Tibial nerve (tissue), 4 donors: ENCODE measurements at regions not wholly inside any gene's neighbourhood (a gene's known extent, or its start where the extent isn't known, plus 50 kb on each side); places are given as distances from the start of the nearest gene placed in this dataset.

ENCODE experiments used
- DNase-seq, 2 donors: peaks; one replicate each; pipeline ENCODE4 v3.0.0-alpha.2; 2019; ENCODE audit warnings: low spot score in 2 of 2
- H3K27ac ChIP-seq, 4 donors: fragments of 200-600 bp; sonication (generic) in 3 of 4; one replicate each; pipeline ENCODE4 v1.5.1; 2017 to 2019; ENCODE audit warnings: mild to moderate bottlenecking in 1 of 4
- H3K27me3 ChIP-seq, 2 donors: fragments of 200-600 bp; sonication (generic) in 1 of 2; one replicate each; pipeline versions ENCODE4 v1.5.1 to v1.6.0; 2017 to 2019
- H3K36me3 ChIP-seq, 3 donors: fragments of 200-600 bp; sonication (generic); one replicate each; pipeline ENCODE4 v1.5.1; 2018 to 2019
- H3K4me1 ChIP-seq, 4 donors: fragments of 200-600 bp; sonication (generic) in 3 of 4; one replicate each; pipeline ENCODE4 v1.5.1; 2017 to 2019
- H3K4me3 ChIP-seq, 4 donors: fragments of 200-600 bp; sonication (generic) in 3 of 4; one replicate each; pipeline ENCODE4 v1.5.1; 2017 to 2019; ENCODE audit warnings: mild to moderate bottlenecking in 1 of 4, moderate library complexity in 1 of 4
- H3K9me3 ChIP-seq, 4 donors: fragments of 200-600 bp; sonication (generic) in 3 of 4; one replicate each; pipeline ENCODE4 v1.5.1; 2017 to 2019
- EP300 ChIP-seq, 2 donors: sonication (generic); formaldehyde crosslinking; IDR thresholded peaks; one replicate each; pipeline ENCODE4 v1.6.1; 2017; ENCODE audit warnings: antibody characterized with exemption in 2 of 2, mild to moderate bottlenecking in 1 of 2
- POLR2A ChIP-seq, 2 donors: fragments of 450-650 bp; IDR thresholded peaks; one replicate each; pipeline ENCODE4 v1.6.1; 2017; ENCODE audit warnings: antibody characterized with exemption in 2 of 2, mild to moderate bottlenecking in 2 of 2, moderate library complexity in 2 of 2
- WGBS, 2 donors: methylation state at CpG; one replicate each; pipeline ENCODE4 v1.1.5; 2018; 5-methylcytosine and 5-hydroxymethylcytosine counted together
- TF ChIP-seq, protein P1 (sequence below), 5 experiments: fragments of 200-600 bp in 3 of 5; fragments of 450-650 bp in 2 of 5; sonication (generic) in 3 of 5; IDR thresholded peaks; one replicate each; pipeline ENCODE4 v1.5.1; 2016 to 2019; ENCODE audit warnings: antibody characterized with exemption in 5 of 5, mild to moderate bottlenecking in 3 of 5, moderate library complexity in 2 of 5

DNA sequence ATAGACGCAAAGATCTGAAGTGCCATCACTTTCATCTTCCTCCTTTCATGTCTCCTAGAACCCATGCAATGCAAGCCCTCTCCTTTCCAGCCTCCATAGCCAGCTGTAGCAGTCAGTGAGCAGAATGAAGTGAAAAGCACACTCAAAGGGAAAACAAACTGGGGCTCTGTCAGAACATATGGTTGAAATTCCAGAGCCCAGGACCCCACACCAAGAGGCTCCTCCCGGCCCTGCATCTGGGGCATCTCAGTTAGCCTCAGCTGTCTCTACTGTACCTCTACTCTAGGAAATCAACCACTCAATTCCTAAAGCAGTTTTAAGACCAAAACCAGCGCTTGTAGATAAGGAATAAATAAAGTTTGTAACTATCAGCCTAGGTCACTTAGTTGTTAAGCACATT, 73.8 kb upstream of the P3H2 start:
- TF ChIP-seq, protein P1, sequence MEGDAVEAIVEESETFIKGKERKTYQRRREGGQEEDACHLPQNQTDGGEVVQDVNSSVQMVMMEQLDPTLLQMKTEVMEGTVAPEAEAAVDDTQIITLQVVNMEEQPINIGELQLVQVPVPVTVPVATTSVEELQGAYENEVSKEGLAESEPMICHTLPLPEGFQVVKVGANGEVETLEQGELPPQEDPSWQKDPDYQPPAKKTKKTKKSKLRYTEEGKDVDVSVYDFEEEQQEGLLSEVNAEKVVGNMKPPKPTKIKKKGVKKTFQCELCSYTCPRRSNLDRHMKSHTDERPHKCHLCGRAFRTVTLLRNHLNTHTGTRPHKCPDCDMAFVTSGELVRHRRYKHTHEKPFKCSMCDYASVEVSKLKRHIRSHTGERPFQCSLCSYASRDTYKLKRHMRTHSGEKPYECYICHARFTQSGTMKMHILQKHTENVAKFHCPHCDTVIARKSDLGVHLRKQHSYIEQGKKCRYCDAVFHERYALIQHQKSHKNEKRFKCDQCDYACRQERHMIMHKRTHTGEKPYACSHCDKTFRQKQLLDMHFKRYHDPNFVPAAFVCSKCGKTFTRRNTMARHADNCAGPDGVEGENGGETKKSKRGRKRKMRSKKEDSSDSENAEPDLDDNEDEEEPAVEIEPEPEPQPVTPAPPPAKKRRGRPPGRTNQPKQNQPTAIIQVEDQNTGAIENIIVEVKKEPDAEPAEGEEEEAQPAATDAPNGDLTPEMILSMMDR (IDR thresholded peaks at IDR 0.05) = no peak
- no peak for TF ChIP-seq POLR2A (IDR thresholded peaks at IDR 0.05)
- TF ChIP-seq EP300 (IDR thresholded peaks at IDR 0.05) = no peak
- Histone ChIP-seq H3K4me3 (no peak overlapping the region), H3K27ac (no peak overlapping the region), H3K4me1 (no peaks in the 10 kb centered on the region), H3K36me3 (no peaks in the 10 kb centered on the region), H3K27me3 (no peaks in the 10 kb centered on the region), H3K9me3 (no peaks in the 10 kb centered on the region)
- 72% methylated on average over 3 of the region's 3 CpGs for WGBS, 2 donors
- DNase-seq = no peak

DNA sequence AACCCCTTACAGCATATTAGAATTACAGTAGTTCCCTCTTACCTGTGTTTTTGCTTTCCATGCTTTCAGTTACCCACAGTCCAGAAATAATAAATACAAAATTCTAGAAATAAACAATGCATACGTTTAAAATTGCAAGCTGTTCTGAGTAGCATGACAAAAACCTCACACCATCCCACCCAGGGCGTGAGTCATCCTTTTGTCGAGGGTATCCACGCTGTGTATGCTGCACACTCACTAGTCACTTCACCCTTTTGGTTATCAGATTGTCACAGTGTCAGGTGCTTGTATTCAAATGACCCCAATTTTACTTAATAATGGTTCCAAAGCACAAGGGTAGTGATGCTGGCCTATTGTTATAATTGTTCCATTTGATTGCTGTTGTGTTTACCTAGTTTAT, 72.5 kb upstream of the P3H2 start:
- Histone ChIP-seq H3K27me3 (no peaks in the 10 kb centered on the region), H3K36me3 (no peaks in the 10 kb centered on the region), H3K27ac (no peak overlapping the region), H3K4me3 (no peak overlapping the region), H3K4me1 (no peaks in the 10 kb centered on the region), H3K9me3 (no peaks in the 10 kb centered on the region)
- DNase-seq = no peak
- WGBS, 2 donors = 53 to 63% methylated on average over 4 of the region's 4 CpGs
- TF ChIP-seq, protein P1 (IDR thresholded peaks at IDR 0.05) = no peak
- TF ChIP-seq EP300 (IDR thresholded peaks at IDR 0.05) (no peak), POLR2A (IDR thresholded peaks at IDR 0.05) (no peak)

DNA sequence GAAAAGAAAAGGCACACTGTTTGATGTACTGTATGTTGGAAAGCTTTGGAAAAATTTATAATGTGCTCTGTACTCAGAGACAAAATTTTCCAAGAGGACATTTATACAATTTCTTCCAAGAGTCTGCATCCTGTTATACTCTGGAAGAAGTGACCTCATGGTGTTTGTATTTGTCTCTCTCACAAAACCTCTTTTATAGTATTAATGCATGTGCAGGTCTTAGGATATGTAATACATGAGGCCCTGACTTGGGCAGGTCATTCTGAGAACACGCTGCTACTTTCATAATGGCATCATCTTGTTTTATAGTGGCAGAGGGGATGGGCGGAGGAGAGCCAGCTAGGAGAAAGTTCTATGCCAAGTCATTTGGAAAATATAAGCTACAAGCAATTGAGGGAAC, 72.0 kb upstream of the P3H2 start:
- H3K4me1 ChIP-seq = no peaks in the 10 kb centered on the region
- H3K27me3 ChIP-seq = no peaks in the 10 kb centered on the region
- TF ChIP-seq POLR2A (IDR thresholded peaks at IDR 0.05) (no peak), EP300 (IDR thresholded peaks at IDR 0.05) (no peak)
- TF ChIP-seq, protein P1 (IDR thresholded peaks at IDR 0.05) = no peak
- no peaks in the 10 kb centered on the region for H3K9me3 ChIP-seq
- H3K4me3 ChIP-seq = no peak overlapping the region
- no peak for DNase-seq
- no peak overlapping the region for H3K27ac ChIP-seq
- WGBS, 2 donors = 55 to 60% methylated on average over 2 of the region's 2 CpGs
- no peaks in the 10 kb centered on the region for H3K36me3 ChIP-seq

DNA sequence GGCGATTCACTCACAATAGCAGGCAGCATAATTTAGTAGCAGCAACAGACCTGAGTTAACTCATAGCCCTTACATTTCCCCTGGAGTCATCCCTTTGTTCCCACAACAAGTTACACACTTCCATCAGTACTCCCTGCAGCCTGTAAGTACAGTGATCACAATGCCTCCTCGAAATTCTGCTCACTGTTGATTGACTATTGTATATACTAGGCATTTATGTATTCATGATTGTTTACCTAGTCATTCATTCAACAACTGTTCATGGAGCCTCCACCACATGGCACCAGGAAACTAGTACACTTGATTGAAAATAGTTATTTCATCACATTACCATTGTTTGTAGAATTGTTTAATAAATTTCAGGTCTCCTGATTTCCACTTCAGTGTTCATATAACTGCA, 71.4 kb upstream of the P3H2 start:
- 66 to 67% methylated on average over 2 of the region's 2 CpGs for WGBS, 2 donors
- no peak overlapping the region for H3K4me3 ChIP-seq
- no peaks in the 10 kb centered on the region for H3K9me3 ChIP-seq
- TF ChIP-seq POLR2A (IDR thresholded peaks at IDR 0.05) (no peak), EP300 (IDR thresholded peaks at IDR 0.05) (no peak)
- TF ChIP-seq, protein P1 (IDR thresholded peaks at IDR 0.05) = no peak
- no peak for DNase-seq
- H3K27me3 ChIP-seq = no peaks in the 10 kb centered on the region
- no peaks in the 10 kb centered on the region for H3K4me1 ChIP-seq
- H3K36me3 ChIP-seq = no peaks in the 10 kb centered on the region
- no peak overlapping the region for H3K27ac ChIP-seq

DNA sequence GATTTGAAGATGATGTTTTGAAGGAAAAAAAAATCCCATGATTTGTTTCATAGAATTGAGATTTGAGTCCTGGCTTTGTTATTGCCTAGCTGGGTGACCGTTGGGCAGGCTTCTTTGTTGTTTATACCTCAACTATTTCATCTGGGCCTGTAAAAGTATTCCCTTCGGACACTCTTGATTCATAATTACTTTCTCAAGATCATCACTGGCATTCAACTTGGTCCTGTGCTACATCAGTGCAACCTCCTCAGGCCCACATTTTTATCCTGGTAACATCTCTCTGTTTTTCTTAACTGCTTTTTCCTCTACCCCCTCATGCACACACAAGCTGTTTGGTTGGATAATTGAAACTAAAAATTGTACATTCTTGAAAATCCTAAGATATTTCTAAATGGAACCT, 67.5 kb upstream of the P3H2 start:
- no peak for TF ChIP-seq POLR2A (IDR thresholded peaks at IDR 0.05)
- no peak for TF ChIP-seq EP300 (IDR thresholded peaks at IDR 0.05)
- TF ChIP-seq, protein P1 (IDR thresholded peaks at IDR 0.05) = no peak
- 49 to 65% methylated on average over 2 of the region's 2 CpGs for WGBS, 2 donors
- no peaks in the 10 kb centered on the region for H3K27me3 ChIP-seq
- no peaks in the 10 kb centered on the region for H3K9me3 ChIP-seq
- H3K36me3 ChIP-seq = no peaks in the 10 kb centered on the region
- H3K4me1 ChIP-seq = no peaks in the 10 kb centered on the region
- no peak for DNase-seq
- H3K27ac ChIP-seq = no peak overlapping the region
- no peak overlapping the region for H3K4me3 ChIP-seq
